HG02973 (cell line): ENCODE measurements at regions not wholly inside any gene's neighbourhood (a gene's known extent, or its start where the extent isn't known, plus 50 kb on each side); places are given as distances from the start of the nearest gene placed in this dataset.
"Not testable (repeated sequence)": the region's sequence is repeated elsewhere in the genome, so short reads cannot be mapped to it uniquely, and the experiment has no call there.

Experiments
- ATAC-seq: cut with Tn5 transposase; IDR thresholded peaks from one replicate; pipeline ENCODE4 v1.9.1; 2021; ENCODE audit warnings: moderate library complexity; ENCODE audit not compliant: unreplicated experiment

- not testable (repeated sequence) for ATAC-seq
These were observed 62.8 kb downstream of the ARHGAP11B start for GRCh38 chr15:30688684-30689083.

- ATAC-seq: not testable (repeated sequence)
These were observed 64.2 kb downstream of the ARHGAP11B start for GRCh38 chr15:30690153-30690552.

GRCh38 chr15:30695811-30696210 is 69.9 kb downstream of the ARHGAP11B start:
- not testable (repeated sequence) for ATAC-seq

- ATAC-seq: peak; percentile 69
These were observed 70.7 kb downstream of the ARHGAP11B start for GRCh38 chr15:30696439-30697314.

- ATAC-seq: peak; percentile 68
These were observed 71.4 kb downstream of the ARHGAP11B start for GRCh38 chr15:30697315-30697685.

GRCh38 chr15:30700006-30700597 is 74.2 kb downstream of the ARHGAP11B start:
- ATAC-seq: not testable (repeated sequence)

- not testable (repeated sequence) for ATAC-seq
These were observed 82.2 kb downstream of the ARHGAP11B start for GRCh38 chr15:30707976-30708685.

GRCh38 chr15:30708809-30709208 is 82.9 kb downstream of the ARHGAP11B start:
- ATAC-seq: not testable (repeated sequence)

- ATAC-seq: not testable (repeated sequence)
These were observed 92.2 kb downstream of the ARHGAP11B start for GRCh38 chr15:30718038-30718643.

- ATAC-seq: not testable (repeated sequence)
These were observed 93.4 kb downstream of the ARHGAP11B start for GRCh38 chr15:30719363-30719762.

- ATAC-seq: not testable (repeated sequence)
These were observed 94.9 kb downstream of the ARHGAP11B start for GRCh38 chr15:30720825-30721224.

- ATAC-seq: not testable (repeated sequence)
These were observed 95.6 kb downstream of the ARHGAP11B start for GRCh38 chr15:30721529-30721928.

- ATAC-seq: not testable (repeated sequence)
These were observed 97.7 kb downstream of the ARHGAP11B start for GRCh38 chr15:30723540-30724175.

- ATAC-seq: not testable (repeated sequence)
These were observed 104.1 kb downstream of the ARHGAP11B start for GRCh38 chr15:30729880-30730590.

- ATAC-seq: not testable (repeated sequence)
These were observed 104.7 kb downstream of the ARHGAP11B start for GRCh38 chr15:30730633-30731032.

GRCh38 chr15:30732100-30732499 is 106.2 kb downstream of the ARHGAP11B start:
- ATAC-seq: not testable (repeated sequence)

GRCh38 chr15:30735884-30736564 is 110.1 kb downstream of the ARHGAP11B start:
- ATAC-seq: not testable (repeated sequence)

GRCh38 chr15:30742796-30743195 is 116.9 kb downstream of the ARHGAP11B start:
- ATAC-seq: not testable (repeated sequence)

GRCh38 chr15:30749048-30749447 is 123.1 kb downstream of the ARHGAP11B start:
- ATAC-seq: not testable (repeated sequence)
